Omental fat pad (tissue), 3 donors: ENCODE measurements at regions not wholly inside any gene's neighbourhood (a gene's known extent, or its start where the extent isn't known, plus 50 kb on each side); places are given as distances from the start of the nearest gene placed in this dataset.

Source experiments
- ATAC-seq: fragments of 150-250 bp; one replicate; pipeline ENCODE4 v1.9.1; 2016; ENCODE audit warnings: mild to moderate bottlenecking, moderate library complexity; ENCODE audit not compliant: low FRiP score
- DNase-seq: peaks from one replicate; pipeline ENCODE4 v3.0.0-alpha.2; 2019; ENCODE audit warnings: low spot score
- CTCF ChIP-seq, 3 donors: fragments of 450-650 bp; IDR thresholded peaks; one replicate each; pipeline ENCODE4 v1.5.1; 2016 to 2017; ENCODE audit warnings: antibody characterized with exemption in 3 of 3, mild to moderate bottlenecking in 3 of 3, moderate library complexity in 2 of 3

- ATAC-seq: no peak
- DNase-seq: no peak
- no peak for TF ChIP-seq CTCF (IDR thresholded peaks at IDR 0.05)
Observed at GRCh38 chr3:74036568-74036967, 411.8 kb upstream of the PDZRN3 start.

GRCh38 chr3:74036102-74036501 lies 411.4 kb upstream of the PDZRN3 start:
- no peak for ATAC-seq
- TF ChIP-seq CTCF (IDR thresholded peaks at IDR 0.05): no peak
- DNase-seq: no peak

- DNase-seq: no peak
- no peak for ATAC-seq
- no peak for TF ChIP-seq CTCF (IDR thresholded peaks at IDR 0.05)
Observed at GRCh38 chr3:74033806-74034205, 409.1 kb upstream of the PDZRN3 start.

- no peak for ATAC-seq
- no peak for TF ChIP-seq CTCF (IDR thresholded peaks at IDR 0.05)
- DNase-seq: no peak
Observed at GRCh38 chr3:74033381-74033780, 408.6 kb upstream of the PDZRN3 start.

- ATAC-seq (no peak), DNase-seq (no peak)
- TF ChIP-seq CTCF (IDR thresholded peaks at IDR 0.05): no peak
Observed at GRCh38 chr3:74027121-74027520, 402.4 kb upstream of the PDZRN3 start.

- DNase-seq (no peak), ATAC-seq (no peak)
- TF ChIP-seq CTCF (IDR thresholded peaks at IDR 0.05): no peak
Observed at GRCh38 chr3:74023395-74023794, 398.7 kb upstream of the PDZRN3 start.

GRCh38 chr3:74021449-74021848 lies 396.7 kb upstream of the PDZRN3 start:
- no peak for TF ChIP-seq CTCF (IDR thresholded peaks at IDR 0.05)
- ATAC-seq (no peak), DNase-seq (no peak)
